Activated T-helper 2 cell treated with anti-CD3 and anti-CD28 coated beads, Interferon-gamma antibody, Interleukin-2, Interleukin-4, amounts not matched to agents 10 μg/mL and 5 μg/mL and 100 μg/mL, durations not matched to agents 14 hours and 24 hours and 36 hours (primary cell): ENCODE measurements at regions not wholly inside any gene's neighbourhood (a gene's known extent, or its start where the extent isn't known, plus 50 kb on each side); places are given as distances from the start of the nearest gene placed in this dataset.
"Not testable (repeated sequence)": the region's sequence is repeated elsewhere in the genome, so short reads cannot be mapped to it uniquely, and the experiment has no call there.

ENCODE experiments used
- DNase-seq: peaks from one replicate; pipeline ENCODE4 v3.0.0; 2021; ENCODE audit warnings: low spot score
- H3K27ac Mint-ChIP-seq: one replicate; pipeline ENCODE4 v1.8.0; 2021; ENCODE audit warnings: mixed read lengths
- H3K27me3 Mint-ChIP-seq: one replicate; pipeline ENCODE4 v1.8.0; 2021; ENCODE audit warnings: low read depth, mixed read lengths
- H3K36me3 Mint-ChIP-seq: one replicate; pipeline ENCODE4 v1.8.0; 2021; ENCODE audit warnings: low read depth, mixed read lengths
- H3K4me1 Mint-ChIP-seq: one replicate; pipeline ENCODE4 v1.8.0; 2021; ENCODE audit warnings: low read depth, mixed read lengths
- H3K4me3 Mint-ChIP-seq: one replicate; pipeline ENCODE4 v1.8.0; 2021; ENCODE audit warnings: low read depth, mild to moderate bottlenecking, moderate library complexity, mixed read lengths
- H3K9me3 Mint-ChIP-seq: one replicate; pipeline ENCODE4 v1.8.0; 2021; ENCODE audit warnings: mixed read lengths
- intact Hi-C: fragments of 100-400 bp; cut with micrococcal nuclease; formaldehyde crosslinking; loops from one replicate; pipeline ENCODE4 v1.15.1; 2023

DNA sequence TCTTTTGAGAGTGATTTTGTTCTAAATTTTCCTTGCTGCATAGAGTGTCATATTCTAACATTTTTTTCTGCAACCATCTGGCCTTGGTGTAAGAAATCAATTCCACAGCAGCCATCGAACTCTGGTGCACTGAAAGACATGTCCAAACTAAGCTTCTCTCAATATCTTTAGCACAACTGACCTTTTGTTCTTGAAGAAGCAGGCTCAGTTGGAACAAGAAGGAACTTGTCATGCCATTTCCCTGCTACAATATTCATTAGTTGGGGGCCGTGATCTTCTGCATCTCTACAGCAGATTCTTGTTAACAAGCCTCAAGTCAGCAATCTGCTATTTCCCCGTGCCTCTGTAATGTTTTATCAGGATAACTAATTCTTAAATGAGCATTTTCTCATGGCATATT is 1305.6 kb downstream of the CDH11 start:
- no peaks in the 10 kb centered on the region for H3K36me3 Mint-ChIP-seq
- no peak overlapping the region for H3K4me3 Mint-ChIP-seq
- DNase-seq: no peak
- H3K4me1 Mint-ChIP-seq: no peaks in the 10 kb centered on the region
- no peaks in the 10 kb centered on the region for H3K27me3 Mint-ChIP-seq
- H3K9me3 Mint-ChIP-seq: peaks cover 49% of the 10 kb centered on the region
- no peak overlapping the region for H3K27ac Mint-ChIP-seq
- intact Hi-C loops: no loop called here

DNA sequence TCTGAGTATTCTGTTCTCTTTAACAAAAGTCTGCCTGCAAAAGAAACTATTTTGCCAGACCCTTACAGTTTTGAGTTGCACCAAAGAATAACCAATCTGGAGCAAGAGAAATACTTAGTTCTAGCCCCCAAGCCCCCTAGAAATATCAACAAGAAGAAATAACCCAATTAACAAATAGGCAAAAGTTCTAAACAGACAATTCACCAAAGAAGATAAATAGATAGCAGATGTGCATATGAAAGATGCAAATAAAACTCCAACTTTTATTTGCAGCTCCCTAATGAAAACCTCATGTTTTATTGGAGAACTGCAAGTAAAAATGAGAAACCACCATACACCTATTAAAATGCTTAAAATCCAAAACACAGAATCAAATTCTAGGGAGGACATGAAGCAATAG is 1308.0 kb downstream of the CDH11 start:
- H3K4me1 Mint-ChIP-seq: no peaks in the 10 kb centered on the region
- no peak for DNase-seq
- H3K4me3 Mint-ChIP-seq: no peak overlapping the region
- no peaks in the 10 kb centered on the region for H3K36me3 Mint-ChIP-seq
- H3K9me3 Mint-ChIP-seq: peaks cover 35% of the 10 kb centered on the region
- H3K27me3 Mint-ChIP-seq: no peaks in the 10 kb centered on the region
- intact Hi-C loops: no loop called here
- H3K27ac Mint-ChIP-seq: no peak overlapping the region

DNA sequence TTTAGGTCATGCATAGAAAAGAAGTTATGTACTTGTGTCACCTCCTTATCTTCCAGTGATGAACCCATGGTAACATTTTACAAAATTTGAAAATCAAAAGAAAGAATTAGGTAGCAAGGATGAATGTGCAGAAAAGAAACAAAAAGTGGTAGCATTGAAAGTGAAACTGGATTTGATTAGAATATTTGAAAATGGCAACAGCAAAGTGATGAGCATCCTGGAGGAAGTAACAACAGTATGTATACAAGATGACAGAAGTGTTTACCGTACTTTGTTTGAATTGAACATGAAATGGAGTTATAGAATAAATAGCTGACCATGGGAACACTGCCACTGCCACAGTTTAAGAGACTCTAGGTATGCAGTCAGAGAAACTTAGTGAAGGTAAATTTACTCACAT is 1313.1 kb downstream of the CDH11 start:
- no peak overlapping the region for H3K4me3 Mint-ChIP-seq
- no peaks in the 10 kb centered on the region for H3K4me1 Mint-ChIP-seq
- no peak for DNase-seq
- no peak overlapping the region for H3K27ac Mint-ChIP-seq
- peaks cover 39% of the 10 kb centered on the region for H3K9me3 Mint-ChIP-seq
- H3K36me3 Mint-ChIP-seq: no peaks in the 10 kb centered on the region
- H3K27me3 Mint-ChIP-seq: no peaks in the 10 kb centered on the region
- intact Hi-C loops: no loop called here

DNA sequence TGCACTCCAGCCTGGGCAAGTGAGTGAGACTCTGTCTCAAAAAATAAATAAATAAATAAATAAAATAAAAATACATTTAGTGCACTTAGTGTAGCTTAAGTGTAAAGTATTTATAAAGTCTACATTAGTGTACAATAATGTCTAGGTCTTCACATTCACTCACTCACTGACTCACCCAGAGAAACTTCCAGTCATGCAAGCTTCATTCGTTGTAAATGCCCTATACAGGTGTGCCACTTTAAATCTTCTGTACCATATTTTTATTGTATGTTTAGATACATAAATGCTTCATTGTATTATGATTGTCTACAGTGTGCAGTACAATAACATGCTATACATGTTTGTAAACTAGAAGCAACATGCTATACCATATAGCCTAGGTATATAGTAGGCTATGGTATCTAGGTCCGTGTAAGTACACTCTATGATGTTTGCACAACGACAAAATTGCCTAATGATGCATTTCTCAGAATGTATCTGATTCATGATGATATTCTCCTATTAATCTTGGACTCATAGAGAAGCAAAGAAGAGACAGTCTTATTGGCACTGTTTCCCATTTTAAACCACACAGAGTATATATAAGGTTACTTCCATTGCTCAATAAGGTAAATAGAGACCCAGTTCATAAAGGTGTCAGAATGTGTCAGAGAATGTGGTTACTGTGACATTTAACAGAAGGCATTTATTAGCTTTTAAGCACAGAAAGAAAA is 1314.9 kb downstream of the CDH11 start:
- no peak for DNase-seq
- intact Hi-C loops: no loop called here
- no peak overlapping the region for H3K27ac Mint-ChIP-seq
- peaks cover 43% of the 10 kb centered on the region for H3K9me3 Mint-ChIP-seq
- H3K4me3 Mint-ChIP-seq: no peak overlapping the region
- H3K4me1 Mint-ChIP-seq: no peaks in the 10 kb centered on the region
- H3K36me3 Mint-ChIP-seq: no peaks in the 10 kb centered on the region
- H3K27me3 Mint-ChIP-seq: no peaks in the 10 kb centered on the region

DNA sequence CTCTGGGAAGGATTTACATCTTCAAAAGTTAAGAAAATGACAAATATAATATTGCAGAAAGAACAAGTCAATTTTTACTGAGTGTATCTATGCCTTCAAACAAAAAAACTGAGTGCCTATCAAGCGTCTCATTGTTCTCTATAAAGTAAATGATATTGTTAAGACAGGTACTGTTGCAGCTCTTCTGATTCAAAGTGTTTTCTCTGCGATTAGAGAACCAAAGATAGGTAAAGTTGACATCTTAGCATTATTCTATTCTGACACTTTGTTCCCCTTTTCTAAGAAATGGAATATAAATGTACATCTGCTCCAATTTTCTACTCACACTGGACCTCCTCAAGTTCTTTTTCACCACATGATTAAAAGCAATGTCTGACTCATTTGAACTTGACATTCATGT is 1317.7 kb downstream of the CDH11 start:
- intact Hi-C loops: no loop called here
- no peak for DNase-seq
- H3K27ac Mint-ChIP-seq: no peak overlapping the region
- H3K4me3 Mint-ChIP-seq: no peak overlapping the region
- peaks cover 53% of the 10 kb centered on the region for H3K9me3 Mint-ChIP-seq
- no peaks in the 10 kb centered on the region for H3K36me3 Mint-ChIP-seq
- no peaks in the 10 kb centered on the region for H3K27me3 Mint-ChIP-seq
- no peaks in the 10 kb centered on the region for H3K4me1 Mint-ChIP-seq

DNA sequence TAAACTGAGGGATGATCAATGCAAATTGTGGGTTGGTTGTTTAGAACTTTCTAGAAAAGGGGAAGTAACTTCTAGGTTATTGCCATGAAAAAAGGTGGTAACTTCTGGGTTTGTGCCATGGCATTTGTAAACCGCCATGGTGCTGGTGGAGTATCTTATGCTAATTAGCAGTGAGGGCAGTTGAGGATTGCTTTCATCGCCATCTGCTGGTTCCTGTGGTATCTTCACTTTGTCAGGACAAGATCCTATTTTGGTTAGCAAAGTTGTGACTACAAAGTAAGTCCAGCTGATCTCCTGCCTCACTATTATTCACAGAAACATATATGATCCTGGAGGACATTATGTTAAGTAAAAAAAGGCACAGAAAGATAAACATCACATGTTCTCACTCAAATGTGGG is 1332.3 kb downstream of the CDH11 start:
- Mint-ChIP-seq H3K4me1 (no peaks in the 10 kb centered on the region), H3K36me3 (no peaks in the 10 kb centered on the region), H3K27ac (no peak overlapping the region), H3K4me3 (no peak overlapping the region), H3K27me3 (no peaks in the 10 kb centered on the region), H3K9me3 (peaks cover 63% of the 10 kb centered on the region)
- no peak for DNase-seq
- intact Hi-C loops: no loop called here

DNA sequence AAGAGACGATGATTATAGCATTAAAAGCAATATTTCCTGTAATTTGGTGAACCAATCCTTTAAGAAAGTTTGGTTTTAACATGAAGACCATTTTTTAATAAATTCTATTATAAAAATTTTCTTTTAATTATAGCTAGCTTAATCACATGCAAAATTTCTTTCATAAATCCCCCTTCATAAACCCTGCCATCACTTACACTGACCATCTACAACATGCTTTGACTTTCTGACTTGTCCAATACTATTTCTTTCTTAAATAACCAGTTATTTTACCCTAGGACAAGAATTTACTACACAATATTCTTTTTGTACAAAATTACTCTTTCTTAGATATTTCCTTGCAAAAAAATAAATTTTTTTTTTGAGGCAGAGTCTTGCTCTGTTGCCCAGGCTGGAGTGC is 1334.8 kb downstream of the CDH11 start:
- H3K36me3 Mint-ChIP-seq: no peaks in the 10 kb centered on the region
- no peak overlapping the region for H3K27ac Mint-ChIP-seq
- peaks cover 72% of the 10 kb centered on the region for H3K9me3 Mint-ChIP-seq
- intact Hi-C loops: no loop called here
- no peaks in the 10 kb centered on the region for H3K27me3 Mint-ChIP-seq
- no peak for DNase-seq
- H3K4me3 Mint-ChIP-seq: no peak overlapping the region
- no peaks in the 10 kb centered on the region for H3K4me1 Mint-ChIP-seq

DNA sequence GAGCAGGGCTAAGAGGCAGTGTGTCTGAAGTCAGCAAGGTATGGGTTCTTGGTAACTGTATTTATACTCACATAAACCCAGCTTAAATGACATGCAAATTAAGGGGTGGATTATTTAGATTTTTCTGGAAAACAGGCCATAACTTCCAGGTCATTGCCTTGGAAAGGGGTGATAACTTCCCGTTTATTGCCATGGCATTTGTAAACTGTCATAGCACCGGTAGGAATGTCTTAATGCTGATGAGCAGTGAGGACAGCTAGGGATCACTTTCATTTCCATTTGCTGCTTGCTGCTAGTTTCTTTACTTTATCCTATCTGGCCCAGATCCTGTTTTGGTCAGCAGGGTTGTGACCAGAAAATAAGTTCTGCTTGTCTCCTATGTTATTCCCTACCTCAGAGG is 1336.7 kb downstream of the CDH11 start:
- Mint-ChIP-seq H3K9me3 (peaks cover 76% of the 10 kb centered on the region), H3K4me1 (no peaks in the 10 kb centered on the region), H3K27me3 (no peaks in the 10 kb centered on the region), H3K27ac (no peak overlapping the region), H3K36me3 (no peaks in the 10 kb centered on the region), H3K4me3 (no peak overlapping the region)
- no peak for DNase-seq
- intact Hi-C loops: no loop called here

DNA sequence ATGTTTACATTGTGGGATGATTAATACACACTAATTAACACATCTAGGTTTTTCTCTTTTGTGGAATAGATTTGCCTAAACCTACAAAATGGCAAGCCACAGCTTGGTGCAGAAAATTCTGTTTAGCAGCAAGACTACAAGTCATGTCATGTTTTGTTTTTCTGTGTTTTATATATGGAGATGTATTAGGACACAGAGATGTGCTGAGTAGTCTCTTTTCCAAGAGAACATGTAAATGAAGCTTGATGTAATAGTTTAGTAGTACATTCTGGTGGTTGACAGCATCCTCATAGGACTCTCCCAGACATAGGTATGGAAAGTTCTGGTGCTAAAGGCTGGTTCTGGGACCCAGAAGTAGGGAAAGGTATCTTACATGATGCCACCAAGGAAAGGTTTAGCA is 1345.4 kb downstream of the CDH11 start:
- H3K4me3 Mint-ChIP-seq: no peak overlapping the region
- no peak for DNase-seq
- no peak overlapping the region for H3K27ac Mint-ChIP-seq
- intact Hi-C loops: no loop called here
- peaks cover 47% of the 10 kb centered on the region for H3K9me3 Mint-ChIP-seq
- H3K4me1 Mint-ChIP-seq: no peaks in the 10 kb centered on the region
- no peaks in the 10 kb centered on the region for H3K36me3 Mint-ChIP-seq
- H3K27me3 Mint-ChIP-seq: no peaks in the 10 kb centered on the region

DNA sequence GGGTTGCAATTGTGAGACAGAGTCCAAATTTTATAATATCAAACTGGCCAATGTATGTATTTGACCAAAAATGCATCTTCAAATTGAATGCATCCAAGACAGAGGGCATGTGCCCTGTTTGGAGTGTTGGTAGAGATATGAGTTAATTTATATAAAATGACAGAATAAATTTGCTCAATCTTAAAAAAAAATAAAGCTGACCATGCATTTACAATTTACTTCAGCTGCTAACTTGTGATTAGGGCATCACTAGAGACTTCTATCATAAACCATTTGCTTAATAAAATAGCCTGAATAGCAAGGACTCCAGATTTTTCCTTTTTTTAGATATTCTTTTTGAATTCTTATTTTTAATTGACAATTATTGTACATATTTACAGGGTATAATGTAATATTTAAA is 1345.8 kb downstream of the CDH11 start:
- DNase-seq: no peak
- Mint-ChIP-seq H3K4me3 (no peak overlapping the region), H3K36me3 (no peaks in the 10 kb centered on the region), H3K27ac (no peak overlapping the region), H3K4me1 (no peaks in the 10 kb centered on the region), H3K9me3 (peaks cover 47% of the 10 kb centered on the region), H3K27me3 (no peaks in the 10 kb centered on the region)
- intact Hi-C loops: no loop called here

DNA sequence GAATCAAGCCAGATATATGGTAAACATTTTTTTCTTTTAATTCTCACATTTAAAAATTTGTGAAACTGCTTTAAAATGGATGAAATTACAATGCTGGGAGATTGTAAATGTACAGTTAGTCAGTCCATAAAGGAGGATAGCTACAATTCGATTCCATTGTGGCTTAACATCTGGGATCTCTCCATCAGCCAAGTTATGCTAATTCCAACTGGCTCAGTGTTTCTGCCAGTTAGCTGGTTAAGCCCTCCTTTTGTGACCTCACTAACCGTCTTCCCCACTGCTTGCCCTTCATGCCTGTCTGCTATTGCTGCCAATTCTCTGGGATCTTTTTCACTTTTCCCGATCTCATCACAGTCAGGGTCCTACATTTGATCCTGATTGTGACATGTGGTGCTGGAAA is 1347.6 kb downstream of the CDH11 start:
- intact Hi-C loops: no loop called here
- Mint-ChIP-seq H3K27ac (no peak overlapping the region), H3K36me3 (no peaks in the 10 kb centered on the region), H3K4me3 (no peak overlapping the region), H3K9me3 (peaks cover 48% of the 10 kb centered on the region), H3K4me1 (no peaks in the 10 kb centered on the region), H3K27me3 (no peaks in the 10 kb centered on the region)
- DNase-seq: no peak

DNA sequence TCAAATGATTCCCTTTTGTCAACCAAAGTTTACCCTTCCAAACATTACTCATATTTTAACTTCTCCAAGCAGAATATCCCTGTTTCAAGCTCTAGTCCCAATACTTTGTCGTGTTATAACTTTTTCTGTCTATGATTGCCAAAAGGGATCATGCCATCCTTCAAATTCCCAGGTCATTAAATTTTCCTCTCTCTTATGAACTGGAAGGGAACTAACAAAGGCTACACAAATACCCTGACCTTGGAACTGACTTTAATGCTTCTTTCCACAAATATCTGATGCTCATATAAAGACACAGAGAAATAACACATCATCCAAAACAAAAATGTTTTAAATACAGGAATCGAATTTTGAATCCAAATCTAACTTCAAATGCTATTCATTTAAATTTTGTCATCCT is 1352.7 kb downstream of the CDH11 start:
- Mint-ChIP-seq H3K4me3 (no peak overlapping the region), H3K36me3 (no peaks in the 10 kb centered on the region), H3K27me3 (no peaks in the 10 kb centered on the region), H3K9me3 (peaks cover 47% of the 10 kb centered on the region), H3K27ac (no peak overlapping the region), H3K4me1 (no peaks in the 10 kb centered on the region)
- DNase-seq: no peak
- intact Hi-C loops: no loop called here

DNA sequence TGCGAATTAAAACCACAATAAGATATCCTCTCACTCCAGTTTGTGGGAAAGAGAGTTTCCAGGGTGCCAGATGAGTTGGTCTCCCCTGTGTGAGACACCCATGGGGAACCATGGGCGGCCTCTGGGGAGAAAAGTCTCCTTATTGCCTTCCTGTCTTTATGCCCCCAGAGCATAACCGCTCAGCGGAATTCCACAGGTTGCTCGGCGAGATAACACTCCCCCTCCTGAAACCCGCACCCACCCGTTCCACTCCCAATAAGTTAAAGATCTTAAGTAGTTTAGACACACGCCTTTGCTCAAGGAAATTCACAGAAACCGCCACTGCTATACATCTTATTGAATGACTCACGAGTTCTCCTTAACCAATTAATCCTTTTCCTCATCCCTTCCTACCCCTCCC is 1361.6 kb downstream of the CDH11 start:
- H3K4me3 Mint-ChIP-seq, H3K36me3 Mint-ChIP-seq, intact Hi-C loops, DNase-seq, H3K4me1 Mint-ChIP-seq, H3K27me3 Mint-ChIP-seq, H3K27ac Mint-ChIP-seq: not testable (repeated sequence)
- H3K9me3 Mint-ChIP-seq: peaks cover 39% of the 10 kb centered on the region

DNA sequence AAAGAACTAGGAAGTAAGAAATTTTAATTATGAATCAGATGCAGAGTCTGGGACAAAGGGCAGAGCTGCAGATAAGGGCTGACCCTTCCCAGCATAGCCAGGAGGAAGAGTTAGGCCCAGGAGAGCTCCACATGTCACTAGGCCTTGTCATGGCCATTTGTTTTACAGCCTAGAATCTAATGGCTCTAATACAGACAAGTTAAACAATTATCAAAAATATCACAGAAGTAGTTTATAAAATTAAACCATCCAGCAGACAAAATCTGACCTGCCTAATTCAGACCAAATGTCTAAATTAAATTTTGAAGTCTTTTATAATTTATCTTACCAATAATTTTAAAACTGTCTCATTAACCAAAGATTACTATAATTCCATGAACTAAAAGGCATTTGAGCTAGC is 1369.5 kb downstream of the CDH11 start:
- Mint-ChIP-seq H3K27ac (no peak overlapping the region), H3K36me3 (no peaks in the 10 kb centered on the region), H3K4me3 (no peak overlapping the region), H3K27me3 (no peaks in the 10 kb centered on the region), H3K9me3 (peaks cover 54% of the 10 kb centered on the region), H3K4me1 (no peaks in the 10 kb centered on the region)
- intact Hi-C loops: no loop called here
- DNase-seq: no peak
